B cell (primary cell): ENCODE measurements at regions not wholly inside any gene's neighbourhood (a gene's known extent, or its start where the extent isn't known, plus 50 kb on each side); places are given as distances from the start of the nearest gene placed in this dataset.

Source experiments
- ATAC-seq: fragments of 200-7000 bp; cut with Tn5 transposase; one replicate; pipeline ENCODE4 v1.10.0; 2021; ENCODE audit warnings: low read depth, mild to moderate bottlenecking, moderate number of reproducible peaks, moderate library complexity
- CTCF ChIA-PET: fragments of 350-600 bp; sonication (Branson Sonifier 250); formaldehyde crosslinking; loops from one replicate; lab custom pipeline; 2021; ENCODE audit warnings: antibody characterized with exemption, inconsistent platforms; lab: Charles Lee
- POLR2A ChIA-PET: fragments of 350-600 bp; sonication (Branson Sonifier 250); formaldehyde crosslinking; loops from one replicate; lab custom pipeline; 2021; ENCODE audit warnings: antibody characterized with exemption; lab: Charles Lee
- DNase-seq: peaks from one replicate; pipeline ENCODE4 v3.0.0; 2013
- H2AFZ ChIP-seq: 2 replicates; pipeline ENCODE4 v1.6.1; 2012; ENCODE audit warnings: mild to moderate bottlenecking, low read depth, low read length; ENCODE audit not compliant: insufficient read depth, poor library complexity, severe bottlenecking
- H3K27ac ChIP-seq, 2 donors: 1 replicate in 1 of 2; 2 replicates in 1 of 2; pipeline ENCODE4 v1.5.1; 2012 to 2013; ENCODE audit warnings: low read length in 2 of 2, mild to moderate bottlenecking in 2 of 2, moderate library complexity in 1 of 2
- H3K27me3 ChIP-seq, 4 experiments: fragments of 200-600 bp in 1 of 4; sonication (generic) in 1 of 4; replicated peaks in 1 of 4; 1 replicate in 2 of 4; 2 replicates in 2 of 4; pipeline versions ENCODE4 v1.6.1 to v1.7.0; 2013 to 2016; ENCODE audit warnings: low read length in 3 of 4, mild to moderate bottlenecking in 2 of 4, mixed read lengths in 1 of 4, moderate library complexity in 1 of 4; ENCODE audit not compliant: insufficient read depth in 4 of 4, control insufficient read depth in 3 of 4; ENCODE audit errors: control extremely low read depth in 1 of 4
- H3K36me3 ChIP-seq, 2 experiments: replicated peaks in 1 of 2; 1 replicate in 1 of 2; 2 replicates in 1 of 2; pipeline versions ENCODE4 v1.6.1 to v1.7.1; 2013; ENCODE audit warnings: low read length in 1 of 2; ENCODE audit not compliant: insufficient read depth in 2 of 2, control insufficient read depth in 1 of 2; ENCODE audit errors: control extremely low read depth in 1 of 2, extremely low read depth in 1 of 2
- H3K4me1 ChIP-seq, 2 donors: fragments of 200-600 bp in 1 of 2; sonication (generic) in 1 of 2; 1 replicate in 1 of 2; 2 replicates in 1 of 2; pipeline versions ENCODE4 v1.5.1 to v1.6.1; 2013 to 2017; ENCODE audit warnings: low read length in 2 of 2; ENCODE audit not compliant: control insufficient read depth in 2 of 2, insufficient read depth in 2 of 2
- H3K4me2 ChIP-seq: replicated peaks from 2 replicates; pipeline ENCODE3; 2012; ENCODE audit warnings: mild to moderate bottlenecking, low read depth, low read length; ENCODE audit not compliant: poor library complexity, severe bottlenecking
- H3K4me3 ChIP-seq, 5 experiments: fragments of 200-600 bp in 1 of 5; sonication (generic) in 1 of 5; 1 replicate in 3 of 5; 2 replicates in 2 of 5; pipeline versions ENCODE4 v1.5.1 to v1.7.0; 2011 to 2016; ENCODE audit warnings: low read length in 4 of 5, mild to moderate bottlenecking in 4 of 5, low read depth in 2 of 5, control low read depth in 1 of 5, moderate library complexity in 1 of 5; ENCODE audit not compliant: insufficient read depth in 1 of 5; ENCODE audit errors: control extremely low read depth in 1 of 5, extremely low read depth in 1 of 5
- H3K79me2 ChIP-seq: fragments of 200-600 bp; sonication (generic); one replicate; pipeline ENCODE4 v1.6.0; 2016; ENCODE audit warnings: low read length; ENCODE audit not compliant: control insufficient read depth, insufficient read depth
- H3K9ac ChIP-seq: fragments of 200-600 bp; sonication (generic); 2 replicates; pipeline ENCODE4 v1.6.1; 2017; ENCODE audit warnings: mild to moderate bottlenecking, low read length, moderate library complexity
- H3K9me3 ChIP-seq, 3 donors: one replicate each; pipeline versions ENCODE4 v1.6.1 to v1.7.1; 2013; ENCODE audit warnings: low read length in 2 of 3; ENCODE audit not compliant: control insufficient read depth in 2 of 3, insufficient read depth in 1 of 3; ENCODE audit errors: control extremely low read depth in 1 of 3
- H4K20me1 ChIP-seq: 2 replicates; pipeline ENCODE4 v1.6.0; 2012; ENCODE audit warnings: mild to moderate bottlenecking, low read length; ENCODE audit not compliant: insufficient read depth, control insufficient read depth, poor library complexity, severe bottlenecking
- H3K27ac Mint-ChIP-seq: one replicate; pipeline ENCODE4 v1.8.0; 2021; ENCODE audit warnings: mixed read lengths
- H3K27me3 Mint-ChIP-seq: one replicate; pipeline ENCODE4 v1.8.0; 2021; ENCODE audit warnings: mixed read lengths
- H3K4me1 Mint-ChIP-seq: one replicate; pipeline ENCODE4 v1.8.0; 2021; ENCODE audit warnings: mixed read lengths
- H3K4me3 Mint-ChIP-seq: one replicate; pipeline ENCODE4 v1.8.0; 2021; ENCODE audit warnings: mixed read lengths
- H3K9me3 Mint-ChIP-seq: one replicate; pipeline ENCODE4 v1.8.0; 2022; ENCODE audit warnings: mixed read lengths; ENCODE audit not compliant: insufficient read depth
- EZH2 ChIP-seq: IDR thresholded peaks from 2 replicates; pipeline ENCODE4 v1.6.1; 2012; ENCODE audit warnings: borderline replicate concordance, low read depth, mild to moderate bottlenecking, moderate library complexity, low read length; ENCODE audit not compliant: insufficient read depth, poor library complexity, severe bottlenecking
- WGBS: methylation state at CpG from one replicate; pipeline ENCODE4 v1.1.5; 2013; ENCODE audit warnings: missing lambda C conversion rate; ENCODE audit not compliant: insufficient coverage; 5-methylcytosine and 5-hydroxymethylcytosine counted together
- intact Hi-C: fragments of 100-400 bp; cut with micrococcal nuclease; formaldehyde crosslinking; loops from one replicate; pipeline ENCODE4 v1.10.0; 2022
- TF ChIP-seq, protein P1 (sequence below): fragments of 200-600 bp; IDR thresholded peaks from one replicate; pipeline ENCODE4 v1.8.0; 2022; ENCODE audit warnings: antibody characterized with exemption, mild to moderate bottlenecking

DNA sequence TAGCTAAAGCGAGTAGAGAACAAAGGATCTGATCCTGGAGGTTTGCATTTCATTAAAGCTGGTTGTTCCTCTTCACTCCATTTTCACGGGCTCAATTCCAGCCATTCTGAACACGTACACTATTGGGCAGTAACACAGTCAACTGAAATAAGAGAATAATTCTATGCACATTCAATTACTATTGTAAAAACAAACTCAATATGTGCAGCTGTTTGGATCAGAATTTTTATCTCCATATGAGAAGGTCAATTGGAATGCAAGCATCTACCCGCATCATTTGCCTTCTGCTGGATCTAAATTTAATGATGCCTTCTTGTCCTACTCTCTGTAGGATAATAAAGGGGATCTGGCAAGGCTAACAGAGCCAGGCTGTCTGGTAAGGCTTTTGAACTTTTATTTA is 562.8 kb upstream of the CCDC179 start:
- Histone ChIP-seq H3K27ac (no peak overlapping the region), H3K4me2 (no peak overlapping the region), H2AFZ (no peak overlapping the region), H3K4me3 (no peak overlapping the region), H3K79me2 (no peaks in the 10 kb centered on the region), H4K20me1 (no peaks in the 10 kb centered on the region), H3K27me3 (no peaks in the 10 kb centered on the region), H3K9me3 (no peaks in the 10 kb centered on the region), H3K36me3 (no peaks in the 10 kb centered on the region), H3K4me1 (no peaks in the 10 kb centered on the region), H3K9ac (no peak overlapping the region)
- intact Hi-C loops = no loop called here
- peaks cover 2% of the 10 kb centered on the region for H3K9me3 Mint-ChIP-seq
- no peak overlapping the region for H3K27ac Mint-ChIP-seq
- H3K27me3 Mint-ChIP-seq = no peaks in the 10 kb centered on the region
- no peak for TF ChIP-seq EZH2
- TF ChIP-seq, protein P1, sequence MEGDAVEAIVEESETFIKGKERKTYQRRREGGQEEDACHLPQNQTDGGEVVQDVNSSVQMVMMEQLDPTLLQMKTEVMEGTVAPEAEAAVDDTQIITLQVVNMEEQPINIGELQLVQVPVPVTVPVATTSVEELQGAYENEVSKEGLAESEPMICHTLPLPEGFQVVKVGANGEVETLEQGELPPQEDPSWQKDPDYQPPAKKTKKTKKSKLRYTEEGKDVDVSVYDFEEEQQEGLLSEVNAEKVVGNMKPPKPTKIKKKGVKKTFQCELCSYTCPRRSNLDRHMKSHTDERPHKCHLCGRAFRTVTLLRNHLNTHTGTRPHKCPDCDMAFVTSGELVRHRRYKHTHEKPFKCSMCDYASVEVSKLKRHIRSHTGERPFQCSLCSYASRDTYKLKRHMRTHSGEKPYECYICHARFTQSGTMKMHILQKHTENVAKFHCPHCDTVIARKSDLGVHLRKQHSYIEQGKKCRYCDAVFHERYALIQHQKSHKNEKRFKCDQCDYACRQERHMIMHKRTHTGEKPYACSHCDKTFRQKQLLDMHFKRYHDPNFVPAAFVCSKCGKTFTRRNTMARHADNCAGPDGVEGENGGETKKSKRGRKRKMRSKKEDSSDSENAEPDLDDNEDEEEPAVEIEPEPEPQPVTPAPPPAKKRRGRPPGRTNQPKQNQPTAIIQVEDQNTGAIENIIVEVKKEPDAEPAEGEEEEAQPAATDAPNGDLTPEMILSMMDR = no peak
- DNase-seq (no peak), ATAC-seq (no peak)
- H3K4me3 Mint-ChIP-seq = no peak overlapping the region
- ChIA-PET CTCF (no interaction called here), POLR2A (no interaction called here)
- WGBS = no CpG with 5 or more reads among the region's 4 CpGs
- no peaks in the 10 kb centered on the region for H3K4me1 Mint-ChIP-seq

GRCh38 chr11:23423656-23424055 is 563.4 kb upstream of the CCDC179 start:
- Histone ChIP-seq H3K9me3 (no peaks in the 10 kb centered on the region), H3K4me1 (no peaks in the 10 kb centered on the region), H3K27me3 (no peaks in the 10 kb centered on the region), H3K4me3 (no peak overlapping the region), H3K4me2 (no peak overlapping the region), H2AFZ (no peak overlapping the region), H3K27ac (no peak overlapping the region), H3K36me3 (no peaks in the 10 kb centered on the region), H3K9ac (no peak overlapping the region), H4K20me1 (no peaks in the 10 kb centered on the region), H3K79me2 (no peaks in the 10 kb centered on the region)
- Mint-ChIP-seq H3K9me3 (peaks cover 2% of the 10 kb centered on the region), H3K27me3 (no peaks in the 10 kb centered on the region), H3K4me3 (no peak overlapping the region), H3K4me1 (no peaks in the 10 kb centered on the region), H3K27ac (no peak overlapping the region)
- intact Hi-C loops = no loop called here
- no peak for TF ChIP-seq EZH2
- TF ChIP-seq, protein P1 = no peak
- 81% methylated on average over 3 of the region's 3 CpGs for WGBS
- CTCF ChIA-PET = no interaction called here
- ATAC-seq (no peak), DNase-seq (no peak)
- POLR2A ChIA-PET = no interaction called here
